GM12878 (cell line): ENCODE measurements at regions not wholly inside any gene's neighbourhood (a gene's known extent, or its start where the extent isn't known, plus 50 kb on each side); places are given as distances from the start of the nearest gene placed in this dataset.

Source experiments
- ATF2 ChIP-seq: IDR thresholded peaks from 2 replicates; pipeline ENCODE4 v1.6.1; 2012; ENCODE audit warnings: low read length, inconsistent platforms
- CBX5 ChIP-seq: sonication (generic); IDR thresholded peaks from 2 replicates; pipeline ENCODE4 v1.6.1; 2016; ENCODE audit warnings: low read depth, moderate library complexity, mild to moderate bottlenecking, inconsistent platforms
- CHD1 ChIP-seq: IDR thresholded peaks from 2 replicates; pipeline ENCODE4 v1.6.1; 2012; ENCODE audit warnings: low read depth, low read length, improper control_type of control experiment
- CHD2 ChIP-seq: IDR thresholded peaks from 2 replicates; pipeline ENCODE4 v1.6.1; 2011; ENCODE audit warnings: low read depth, low read length, improper control_type of control experiment, borderline replicate concordance
- EP300 ChIP-seq, 2 experiments: fragments of 150-350 bp in 1 of 2; IDR thresholded peaks; 2 replicates each; pipeline ENCODE4 v1.6.1; 2011 to 2012; ENCODE audit warnings: low read depth in 2 of 2, low read length in 2 of 2, borderline replicate concordance in 1 of 2, improper control_type of control experiment in 1 of 2, inconsistent platforms in 1 of 2; ENCODE audit not compliant: control insufficient read depth in 1 of 2
- EZH2 ChIP-seq: IDR thresholded peaks from 2 replicates; pipeline ENCODE4 v1.6.1; 2012; ENCODE audit warnings: low read depth, mild to moderate bottlenecking, control low read depth, inconsistent platforms, low read length, borderline replicate concordance; ENCODE audit not compliant: control insufficient read depth
- KAT2A ChIP-seq: conservative IDR thresholded peaks from 2 replicates; pipeline ENCODE4 v1.6.1; 2011; ENCODE audit warnings: low read depth, low read length; ENCODE audit not compliant: control insufficient read depth
- PRDM15 ChIP-seq: fragments of 450-650 bp; formaldehyde crosslinking; IDR thresholded peaks from 2 replicates; pipeline ENCODE4 v1.4.0; 2020; ENCODE audit warnings: mild to moderate bottlenecking, moderate library complexity
- RELA ChIP-seq: fragments of 450-650 bp; IDR thresholded peaks from 2 replicates; pipeline ENCODE4 v1.8.0; 2014; ENCODE audit warnings: borderline replicate concordance; ENCODE audit not compliant: partially characterized antibody
- REST ChIP-seq: IDR thresholded peaks from 2 replicates; pipeline ENCODE4 v1.6.1; 2012; ENCODE audit warnings: mild to moderate bottlenecking, low read depth, low read length
- SUZ12 ChIP-seq: fragments of 200-600 bp; sonication (generic); IDR thresholded peaks from one replicate; pipeline ENCODE4 v1.6.1; 2018; ENCODE audit warnings: antibody characterized with exemption, mild to moderate bottlenecking; ENCODE audit not compliant: unreplicated experiment
- ZBED1 ChIP-seq: IDR thresholded peaks from 2 replicates; pipeline ENCODE4 v1.6.1; 2016; ENCODE audit warnings: borderline replicate concordance
- ZBTB33 ChIP-seq: fragments of 450-650 bp; IDR thresholded peaks from 2 replicates; pipeline ENCODE4 v1.6.1; 2017; ENCODE audit warnings: mild to moderate bottlenecking
- ZNF217 ChIP-seq: fragments of 450-650 bp; IDR thresholded peaks from 2 replicates; pipeline ENCODE4 v1.6.1; 2017; ENCODE audit warnings: antibody characterized with exemption, mild to moderate bottlenecking

- TF ChIP-seq ATF2 (no peak), ZBED1 (no peak), RELA (no peak), EZH2 (no peak), CHD2 (no peak), ZNF217 (no peak), ZBTB33 (no peak), KAT2A (no peak), SUZ12 (no peak), CBX5 (no peak), REST (no peak), PRDM15 (CRISPR knock-in tag) (no peak), EP300 (IDR thresholded peaks at IDR 0.05; ENCODE audit: borderline replicate concordance in 1 of 2, control insufficient read depth in 1 of 2, low read depth in 2 of 2, low read length in 2 of 2) (no peak), CHD1 (no peak)
These were observed 979.6 kb downstream of the TFAP2A start (continued) for GRCh38 chr6:9435281-9435680.
